ENCODE measurements at regions not wholly inside any gene's neighbourhood (a gene's known extent, or its start where the extent isn't known, plus 50 kb on each side); places are given as distances from the start of the nearest gene placed in this dataset.

GRCh38 chrX:124501586-124501985, 155.2 kb downstream of the SH2D1A start:
- Mint-ChIP-seq H3K4me1 (ENCODE audit: low read depth) (no peaks in the 10 kb centered on the region), H3K27me3 (ENCODE audit: low read depth) (no peaks in the 10 kb centered on the region), H3K27ac (no peak overlapping the region), H3K4me3 (no peak overlapping the region), H3K36me3 (ENCODE audit: low read depth) (no peaks in the 10 kb centered on the region), H3K9me3 (no peaks in the 10 kb centered on the region)

GRCh38 chrX:124502166-124502565, 155.8 kb downstream of the SH2D1A start:
- no peak overlapping the region for H3K27ac Mint-ChIP-seq
- no peaks in the 10 kb centered on the region for H3K36me3 Mint-ChIP-seq (ENCODE audit: low read depth)
- no peak overlapping the region for H3K4me3 Mint-ChIP-seq
- H3K4me1 Mint-ChIP-seq (ENCODE audit: low read depth), result no peaks in the 10 kb centered on the region
- H3K9me3 Mint-ChIP-seq, result no peaks in the 10 kb centered on the region
- H3K27me3 Mint-ChIP-seq (ENCODE audit: low read depth), result no peaks in the 10 kb centered on the region

GRCh38 chrX:124502599-124502998, 156.2 kb downstream of the SH2D1A start:
- Mint-ChIP-seq H3K27ac (no peak overlapping the region), H3K36me3 (ENCODE audit: low read depth) (no peaks in the 10 kb centered on the region), H3K4me3 (no peak overlapping the region), H3K4me1 (ENCODE audit: low read depth) (no peaks in the 10 kb centered on the region), H3K27me3 (ENCODE audit: low read depth) (no peaks in the 10 kb centered on the region), H3K9me3 (no peaks in the 10 kb centered on the region)

- Mint-ChIP-seq H3K9me3 (no peaks in the 10 kb centered on the region), H3K27me3 (ENCODE audit: low read depth) (no peaks in the 10 kb centered on the region), H3K4me1 (ENCODE audit: low read depth) (no peaks in the 10 kb centered on the region), H3K27ac (no peak overlapping the region), H3K4me3 (no peak overlapping the region), H3K36me3 (ENCODE audit: low read depth) (no peaks in the 10 kb centered on the region)
Observed at GRCh38 chrX:124504111-124504983, 158.0 kb downstream of the SH2D1A start.

- H3K27ac Mint-ChIP-seq, result no peak overlapping the region
- no peaks in the 10 kb centered on the region for H3K4me1 Mint-ChIP-seq (ENCODE audit: low read depth)
- H3K36me3 Mint-ChIP-seq (ENCODE audit: low read depth), result no peaks in the 10 kb centered on the region
- no peaks in the 10 kb centered on the region for H3K9me3 Mint-ChIP-seq
- H3K27me3 Mint-ChIP-seq (ENCODE audit: low read depth), result no peaks in the 10 kb centered on the region
- H3K4me3 Mint-ChIP-seq, result no peak overlapping the region
Observed at GRCh38 chrX:124506066-124506465, 159.7 kb downstream of the SH2D1A start.

DNA sequence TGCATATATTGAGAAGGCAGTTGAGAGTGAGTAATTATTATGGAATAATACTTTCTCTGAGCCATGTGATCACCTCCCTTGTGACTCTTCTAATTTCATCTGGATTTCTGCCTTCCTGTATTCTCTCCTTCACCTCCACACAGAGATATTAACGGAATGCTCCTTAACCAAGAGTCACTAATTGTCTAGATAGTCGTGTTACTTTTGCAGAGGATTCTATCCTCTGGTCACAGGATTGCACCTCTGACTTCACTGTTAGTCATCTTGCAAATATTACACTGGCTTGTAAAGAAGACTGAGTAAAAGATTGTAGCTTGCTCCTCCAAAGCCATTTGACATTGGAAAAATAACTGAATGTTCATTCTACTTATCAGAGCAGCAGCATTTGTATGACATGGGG, 160.9 kb downstream of the SH2D1A start:
- H3K4me3 Mint-ChIP-seq, result no peak overlapping the region
- no peaks in the 10 kb centered on the region for H3K9me3 Mint-ChIP-seq
- no peaks in the 10 kb centered on the region for H3K36me3 Mint-ChIP-seq (ENCODE audit: low read depth)
- no peaks in the 10 kb centered on the region for H3K27me3 Mint-ChIP-seq (ENCODE audit: low read depth)
- no peak overlapping the region for H3K27ac Mint-ChIP-seq
- H3K4me1 Mint-ChIP-seq (ENCODE audit: low read depth), result no peaks in the 10 kb centered on the region

GRCh38 chrX:124518885-124519284, 172.5 kb downstream of the SH2D1A start:
- H3K4me3 Mint-ChIP-seq, result no peak overlapping the region
- no peaks in the 10 kb centered on the region for H3K36me3 Mint-ChIP-seq (ENCODE audit: low read depth)

GRCh38 chrX:124524852-124525251, 178.5 kb downstream of the SH2D1A start:
- no peaks in the 10 kb centered on the region for H3K9me3 Mint-ChIP-seq
- H3K27ac Mint-ChIP-seq, result no peak overlapping the region

More at GRCh38 chrX:124518885-124519284, 172.5 kb downstream of the SH2D1A start:
- Mint-ChIP-seq H3K27me3 (ENCODE audit: low read depth) (no peaks in the 10 kb centered on the region), H3K9me3 (peaks cover 4% of the 10 kb centered on the region), H3K4me1 (ENCODE audit: low read depth) (no peaks in the 10 kb centered on the region), H3K27ac (no peak overlapping the region)

GRCh38 chrX:124529786-124530185, 183.4 kb downstream of the SH2D1A start:
- Mint-ChIP-seq H3K27ac (no peak overlapping the region), H3K4me3 (no peak overlapping the region), H3K9me3 (no peaks in the 10 kb centered on the region), H3K4me1 (ENCODE audit: low read depth) (no peaks in the 10 kb centered on the region), H3K36me3 (ENCODE audit: low read depth) (no peaks in the 10 kb centered on the region), H3K27me3 (ENCODE audit: low read depth) (no peaks in the 10 kb centered on the region)

More at GRCh38 chrX:124524852-124525251, 178.5 kb downstream of the SH2D1A start:
- Mint-ChIP-seq H3K36me3 (ENCODE audit: low read depth) (no peaks in the 10 kb centered on the region), H3K4me1 (ENCODE audit: low read depth) (no peaks in the 10 kb centered on the region), H3K27me3 (ENCODE audit: low read depth) (no peaks in the 10 kb centered on the region), H3K4me3 (no peak overlapping the region)

DNA sequence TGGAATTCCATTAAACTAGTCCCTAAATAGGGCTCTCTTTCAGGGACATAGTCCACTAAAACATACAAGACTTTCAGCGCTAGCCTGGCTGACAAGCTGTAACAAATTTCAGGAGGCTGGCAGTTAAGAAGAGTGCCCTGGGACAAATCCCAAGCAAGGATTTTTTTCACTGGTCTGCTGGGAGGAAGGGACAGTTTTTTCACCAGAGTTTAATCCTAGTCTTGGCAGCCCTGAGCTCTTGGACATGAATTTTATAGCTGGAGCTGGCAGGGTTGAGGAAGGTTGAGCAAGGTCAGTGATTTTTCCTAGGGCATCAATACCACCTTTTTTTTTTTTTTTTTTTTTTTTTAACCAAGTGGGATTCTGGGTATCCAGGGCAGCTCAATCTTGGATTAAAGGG, 184.4 kb downstream of the SH2D1A start:
- no peaks in the 10 kb centered on the region for H3K9me3 Mint-ChIP-seq
- H3K27me3 Mint-ChIP-seq (ENCODE audit: low read depth), result no peaks in the 10 kb centered on the region
- no peaks in the 10 kb centered on the region for H3K4me1 Mint-ChIP-seq (ENCODE audit: low read depth)
- no peaks in the 10 kb centered on the region for H3K36me3 Mint-ChIP-seq (ENCODE audit: low read depth)
- H3K27ac Mint-ChIP-seq, result no peak overlapping the region
- H3K4me3 Mint-ChIP-seq, result no peak overlapping the region

DNA sequence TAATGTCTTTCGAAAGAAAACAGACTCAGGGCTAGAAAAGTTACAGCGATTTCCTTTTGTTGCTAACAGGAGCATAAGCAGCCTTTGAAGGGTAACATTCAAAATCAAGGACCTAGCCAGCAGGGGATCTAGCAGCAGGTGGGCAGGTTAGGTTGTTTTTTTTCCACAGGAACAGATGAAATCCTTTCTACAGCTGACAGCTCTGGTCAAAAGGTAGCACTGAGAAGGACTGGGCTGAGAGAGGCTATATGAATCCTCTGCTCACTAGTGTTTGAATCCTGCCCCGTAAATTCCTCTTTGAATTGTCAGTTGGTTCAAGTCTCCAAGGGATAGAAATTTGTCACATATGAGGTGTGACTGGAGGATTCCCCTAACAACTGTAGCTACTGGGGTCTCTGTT, 188.2 kb downstream of the SH2D1A start:
- Mint-ChIP-seq H3K27me3 (ENCODE audit: low read depth) (no peaks in the 10 kb centered on the region), H3K9me3 (no peaks in the 10 kb centered on the region), H3K4me3 (no peak overlapping the region), H3K27ac (no peak overlapping the region), H3K4me1 (ENCODE audit: low read depth) (no peaks in the 10 kb centered on the region), H3K36me3 (ENCODE audit: low read depth) (no peaks in the 10 kb centered on the region)

- Mint-ChIP-seq H3K36me3 (ENCODE audit: low read depth) (no peaks in the 10 kb centered on the region), H3K4me3 (no peak overlapping the region), H3K9me3 (no peaks in the 10 kb centered on the region), H3K27me3 (ENCODE audit: low read depth) (no peaks in the 10 kb centered on the region), H3K4me1 (ENCODE audit: low read depth) (no peaks in the 10 kb centered on the region), H3K27ac (no peak overlapping the region)
Observed at GRCh38 chrX:124540474-124540873, 194.1 kb downstream of the SH2D1A start.

DNA sequence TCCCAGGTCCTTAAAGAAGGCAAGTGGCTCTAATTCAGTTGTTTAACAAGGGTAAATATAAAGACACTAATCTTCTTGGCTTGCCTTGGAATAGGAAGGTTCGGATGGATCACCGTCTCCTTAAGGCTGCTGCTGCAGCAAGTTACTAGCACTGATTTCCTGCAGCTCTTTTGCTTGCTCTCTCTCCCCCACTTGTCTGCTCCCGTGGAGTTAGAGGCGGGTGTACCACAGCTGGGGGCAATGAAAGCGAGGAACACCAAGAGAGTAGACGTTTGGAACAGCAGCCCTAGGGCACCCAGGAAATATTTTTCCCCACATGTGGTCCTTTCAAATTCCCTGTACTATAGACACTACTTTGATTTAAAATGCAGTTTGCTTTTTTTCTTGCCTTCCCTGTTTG, 202.2 kb downstream of the SH2D1A start:
- H3K4me1 Mint-ChIP-seq (ENCODE audit: low read depth), result no peaks in the 10 kb centered on the region
- H3K4me3 Mint-ChIP-seq, result no peak overlapping the region
- H3K9me3 Mint-ChIP-seq, result no peaks in the 10 kb centered on the region
- H3K27ac Mint-ChIP-seq, result no peak overlapping the region
- no peaks in the 10 kb centered on the region for H3K27me3 Mint-ChIP-seq (ENCODE audit: low read depth)
- no peaks in the 10 kb centered on the region for H3K36me3 Mint-ChIP-seq (ENCODE audit: low read depth)

DNA sequence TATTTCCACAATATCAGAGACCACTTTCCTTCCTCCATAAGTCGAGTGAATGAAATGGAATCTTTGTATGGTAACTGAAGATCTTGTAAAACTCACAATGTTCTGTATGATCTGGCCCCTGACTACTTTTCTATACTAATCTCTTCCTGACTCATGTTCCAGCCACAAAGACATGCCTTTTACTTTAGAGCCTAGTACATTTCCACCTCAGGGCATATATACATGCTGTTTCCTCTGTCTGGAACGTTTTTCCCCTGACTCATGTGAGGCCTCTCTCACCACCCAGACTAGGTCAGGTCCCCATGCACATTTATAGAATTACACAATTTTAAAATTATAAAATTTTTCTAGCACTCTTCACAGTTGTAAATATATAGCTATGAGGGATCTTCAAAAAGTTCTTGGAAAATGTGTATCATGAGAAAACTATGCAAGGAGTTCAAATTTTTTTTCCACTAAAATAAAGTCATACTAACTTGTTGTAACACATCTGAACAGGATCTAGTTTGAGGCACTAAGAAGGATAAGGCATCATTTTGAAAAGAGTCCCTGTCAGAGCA, 208.8 kb downstream of the SH2D1A start:
- no peaks in the 10 kb centered on the region for H3K27me3 Mint-ChIP-seq (ENCODE audit: low read depth)
- H3K4me1 Mint-ChIP-seq (ENCODE audit: low read depth), result no peaks in the 10 kb centered on the region
- no peak overlapping the region for H3K27ac Mint-ChIP-seq
- no peaks in the 10 kb centered on the region for H3K9me3 Mint-ChIP-seq
- H3K4me3 Mint-ChIP-seq, result no peak overlapping the region
- no peaks in the 10 kb centered on the region for H3K36me3 Mint-ChIP-seq (ENCODE audit: low read depth)

- H3K9me3 Mint-ChIP-seq, result no peaks in the 10 kb centered on the region
- H3K4me1 Mint-ChIP-seq (ENCODE audit: low read depth), result no peaks in the 10 kb centered on the region
- no peaks in the 10 kb centered on the region for H3K36me3 Mint-ChIP-seq (ENCODE audit: low read depth)
- H3K4me3 Mint-ChIP-seq, result no peak overlapping the region
- H3K27me3 Mint-ChIP-seq (ENCODE audit: low read depth), result no peaks in the 10 kb centered on the region
- H3K27ac Mint-ChIP-seq, result no peak overlapping the region
Observed at GRCh38 chrX:124557976-124558375, 211.6 kb downstream of the SH2D1A start.

Data from T-helper 1 cell treated with Interleukin-12 subunit alpha and Interleukin-12 subunit beta and Interleukin-4 antibody, amounts not matched to agents 30 μg/mL and 1 μg/mL, for 36 hours (primary cell).